ENCODE measurements at regions not wholly inside any gene's neighbourhood (a gene's known extent, or its start where the extent isn't known, plus 50 kb on each side); places are given as distances from the start of the nearest gene placed in this dataset.

DNA sequence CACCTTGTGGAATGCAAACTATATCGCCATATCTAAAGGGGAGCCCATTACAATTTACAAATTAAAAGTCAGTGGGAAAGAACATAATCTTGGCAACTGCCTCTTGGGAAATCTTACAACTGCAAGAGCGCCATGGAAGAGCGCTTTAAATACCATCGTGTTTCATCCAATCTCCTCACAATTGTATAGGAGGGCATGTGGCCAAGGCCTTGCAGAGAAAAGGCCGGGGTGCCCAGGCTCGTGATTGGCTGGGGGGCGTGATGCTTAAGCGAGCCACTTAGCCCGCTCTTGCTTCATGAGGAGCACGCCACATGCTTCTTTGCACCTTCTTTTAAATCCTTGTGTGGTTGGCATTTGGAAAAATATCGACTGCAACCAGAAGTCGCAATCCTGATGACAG is 69.8 kb upstream of the NFIB start (continued):
- TF ChIP-seq ATF1 (CRISPR knock-in tag; IDR thresholded peaks at IDR 0.05), result no peak
- no peak for TF ChIP-seq ATF1 (tag; IDR thresholded peaks at IDR 0.05)
- TF ChIP-seq ZNF140 (CRISPR knock-in tag; IDR thresholded peaks at IDR 0.05), result no peak
- no peak for TF ChIP-seq NCOA4 (IDR thresholded peaks at IDR 0.05; ENCODE audit: partially characterized antibody)

DNA sequence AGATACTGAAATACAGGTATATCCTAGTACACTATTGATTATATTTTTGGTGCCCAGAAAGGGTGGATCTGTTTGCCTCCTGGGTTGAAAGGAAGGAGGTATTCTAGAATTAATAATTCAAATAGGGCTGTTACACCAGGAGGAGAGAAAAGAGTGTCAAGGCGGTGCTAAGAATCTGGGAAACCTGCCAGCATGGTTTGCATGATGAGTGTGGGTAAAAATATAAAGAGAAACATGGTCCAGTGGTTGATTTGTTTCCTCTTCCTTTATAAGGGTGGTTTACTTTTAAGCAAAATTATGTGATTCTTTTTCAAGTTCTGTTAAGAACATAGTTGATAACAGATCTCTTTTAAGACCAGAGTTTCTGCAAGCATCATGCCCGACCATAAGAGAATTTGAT is 69.4 kb upstream of the NFIB start:
- Histone ChIP-seq H3K9me3 (replicated peaks; ENCODE audit: control insufficient read depth, insufficient read depth, low read depth, low read length) (no peaks in the 10 kb centered on the region), H3K27me3 (ENCODE audit: control insufficient read depth in 2 of 2, insufficient read depth in 2 of 2, low read length in 2 of 2) (no peaks in the 10 kb centered on the region), H3K27ac (ENCODE audit: extremely low read depth, low read depth, low read length) (no peak overlapping the region), H3K4me3 (no peak overlapping the region), H3K9ac (ENCODE audit: insufficient read depth in 1 of 2, low read depth in 2 of 2, low read length in 2 of 2) (no peak overlapping the region), H3K9me1 (ENCODE audit: control insufficient read depth, insufficient read depth, low read length) (no peaks in the 10 kb centered on the region), H3K79me2 (ENCODE audit: control insufficient read depth, insufficient read depth, low read length) (no peaks in the 10 kb centered on the region), H3K4me1 (replicated peaks in 1 of 2; ENCODE audit: control insufficient read depth in 2 of 2, insufficient read depth in 2 of 2, low read length in 2 of 2) (peaks cover 0 to 8% of the 10 kb centered on the region in 2 experiments; a peak in 2 of 5 replicates), H3K4me2 (ENCODE audit: insufficient read depth, low read length) (no peak overlapping the region), H2AFZ (ENCODE audit: low read depth, low read length) (no peak overlapping the region), H3K36me3 (ENCODE audit: control insufficient read depth, insufficient read depth, low read length) (no peaks in the 10 kb centered on the region), H4K20me1 (replicated peaks; ENCODE audit: control insufficient read depth, insufficient read depth, low read length) (no peaks in the 10 kb centered on the region)
- ATAC-seq, result no peak
- ChIA-PET POLR2A (no interaction called here), CTCF (ENCODE audit: low intra/inter-chr PET ratio) (interaction anchor here (0.5 kb wide), 1 partner anchor 1029 kb away, joined by 3 read pairs; no protein-coding TSS in a partner anchor)
- TF ChIP-seq NFIC (IDR thresholded peaks at IDR 0.05), result no peak
- TF ChIP-seq STAT5B (CRISPR knock-in tag; IDR thresholded peaks at IDR 0.05), result no peak
- TF ChIP-seq, protein P1, sequence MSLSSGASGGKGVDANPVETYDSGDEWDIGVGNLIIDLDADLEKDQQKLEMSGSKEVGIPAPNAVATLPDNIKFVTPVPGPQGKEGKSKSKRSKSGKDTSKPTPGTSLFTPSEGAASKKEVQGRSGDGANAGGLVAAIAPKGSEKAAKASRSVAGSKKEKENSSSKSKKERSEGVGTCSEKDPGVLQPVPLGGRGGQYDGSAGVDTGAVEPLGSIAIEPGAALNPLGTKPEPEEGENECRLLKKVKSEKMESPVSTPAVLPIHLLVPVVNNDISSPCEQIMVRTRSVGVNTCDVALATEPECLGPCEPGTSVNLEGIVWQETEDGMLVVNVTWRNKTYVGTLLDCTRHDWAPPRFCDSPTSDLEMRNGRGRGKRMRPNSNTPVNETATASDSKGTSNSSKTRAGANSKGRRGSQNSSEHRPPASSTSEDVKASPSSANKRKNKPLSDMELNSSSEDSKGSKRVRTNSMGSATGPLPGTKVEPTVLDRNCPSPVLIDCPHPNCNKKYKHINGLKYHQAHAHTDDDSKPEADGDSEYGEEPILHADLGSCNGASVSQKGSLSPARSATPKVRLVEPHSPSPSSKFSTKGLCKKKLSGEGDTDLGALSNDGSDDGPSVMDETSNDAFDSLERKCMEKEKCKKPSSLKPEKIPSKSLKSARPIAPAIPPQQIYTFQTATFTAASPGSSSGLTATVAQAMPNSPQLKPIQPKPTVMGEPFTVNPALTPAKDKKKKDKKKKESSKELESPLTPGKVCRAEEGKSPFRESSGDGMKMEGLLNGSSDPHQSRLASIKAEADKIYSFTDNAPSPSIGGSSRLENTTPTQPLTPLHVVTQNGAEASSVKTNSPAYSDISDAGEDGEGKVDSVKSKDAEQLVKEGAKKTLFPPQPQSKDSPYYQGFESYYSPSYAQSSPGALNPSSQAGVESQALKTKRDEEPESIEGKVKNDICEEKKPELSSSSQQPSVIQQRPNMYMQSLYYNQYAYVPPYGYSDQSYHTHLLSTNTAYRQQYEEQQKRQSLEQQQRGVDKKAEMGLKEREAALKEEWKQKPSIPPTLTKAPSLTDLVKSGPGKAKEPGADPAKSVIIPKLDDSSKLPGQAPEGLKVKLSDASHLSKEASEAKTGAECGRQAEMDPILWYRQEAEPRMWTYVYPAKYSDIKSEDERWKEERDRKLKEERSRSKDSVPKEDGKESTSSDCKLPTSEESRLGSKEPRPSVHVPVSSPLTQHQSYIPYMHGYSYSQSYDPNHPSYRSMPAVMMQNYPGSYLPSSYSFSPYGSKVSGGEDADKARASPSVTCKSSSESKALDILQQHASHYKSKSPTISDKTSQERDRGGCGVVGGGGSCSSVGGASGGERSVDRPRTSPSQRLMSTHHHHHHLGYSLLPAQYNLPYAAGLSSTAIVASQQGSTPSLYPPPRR (CRISPR knock-in tag; IDR thresholded peaks at IDR 0.05; ENCODE audit: borderline replicate concordance), result no peak
- TF ChIP-seq SNRNP70 (optimal IDR thresholded peaks at IDR 0.05; ENCODE audit: low read depth, low read length), result no peak
- TF ChIP-seq ZNF3 (CRISPR knock-in tag; IDR thresholded peaks at IDR 0.05), result no peak
- no peak for TF ChIP-seq SAFB (IDR thresholded peaks at IDR 0.05; ENCODE audit: borderline replicate concordance, low read depth, low read length)
- intact Hi-C loops (cut with micrococcal nuclease) (no loop called here), in situ Hi-C loops (cut with MboI) (no loop called here)
- no TSS peak for BruUV-seq (replicated peaks)
- WGBS (ENCODE audit: insufficient coverage, low coverage, missing lambda C conversion rate), result 35% methylated on average over 2 of the region's 2 CpGs
- no peak for FAIRE-seq
- DNase-seq (ENCODE audit: extremely low read depth in 1 of 4, low spot score in 3 of 4), result no peak

Data from K562 (cell line).